K562 (cell line): ENCODE measurements at regions not wholly inside any gene's neighbourhood (a gene's known extent, or its start where the extent isn't known, plus 50 kb on each side); places are given as distances from the start of the nearest gene placed in this dataset.

Experiments
- ATAC-seq: fragments of 200-7000 bp; cut with Tn5 transposase; 3 replicates; pipeline ENCODE4 v1.9.1; 2020; ENCODE audit warnings: moderate library complexity
- BruUV-seq: library from RNA; stranded (reverse); fragments of 400-500 nt; replicated peaks from 2 replicates; lab custom pipeline; 2021; lab: Mats Ljungman, UMichigan
- CTCF ChIA-PET: fragments of 300-600 bp; formaldehyde crosslinking; extraction: SDS; loops from one replicate; lab custom pipeline; 2021; ENCODE audit warnings: low intra/inter-chr PET ratio; lab: Yijun Ruan, JAX
- POLR2A ChIA-PET: fragments of 300-600, 350-650 bp; sonication (Branson Sonifier 250); formaldehyde crosslinking; extraction: SDS; loops from one replicate; lab custom pipeline; 2021; ENCODE audit warnings: antibody characterized with exemption, inconsistent platforms; lab: Yijun Ruan, JAX
- DNase-seq, 4 experiments: peaks; one replicate each; pipeline versions ENCODE4 v3.0.0 to v3.0.0-alpha.2; 2011 to 2018; ENCODE audit warnings: low spot score in 3 of 4, mixed read lengths in 3 of 4; ENCODE audit errors: extremely low read depth in 1 of 4
- FAIRE-seq: peaks from 2 replicates; lab custom pipeline; 2011; peaks lifted over from hg19 to GRCh38; lab: Jason Lieb, UNC
- H2AFZ ChIP-seq: 2 replicates; pipeline ENCODE4 v1.6.0; 2011; ENCODE audit warnings: low read depth, low read length, control low read depth, inconsistent platforms
- H3K27ac ChIP-seq: fragments of 200-600 bp; 3 replicates; pipeline ENCODE4 v1.8.0; 2011; ENCODE audit warnings: low read depth, mild to moderate bottlenecking, control low read depth, inconsistent platforms, low read length, moderate library complexity, mixed read lengths; ENCODE audit errors: extremely low read depth
- H3K27me3 ChIP-seq, 2 experiments: fragments of 300-600 bp in 1 of 2; 2 replicates in 1 of 2; 3 replicates in 1 of 2; pipeline versions ENCODE4 v1.6.0 to v1.8.0; 2011; ENCODE audit warnings: inconsistent platforms in 2 of 2, low read length in 2 of 2, mild to moderate bottlenecking in 1 of 2, mixed read lengths in 1 of 2, moderate library complexity in 1 of 2; ENCODE audit not compliant: control insufficient read depth in 2 of 2, insufficient read depth in 2 of 2
- H3K36me3 ChIP-seq: fragments of 300-600 bp; 3 replicates; pipeline ENCODE4 v1.8.0; 2011; ENCODE audit warnings: mild to moderate bottlenecking, low read length, inconsistent platforms; ENCODE audit not compliant: control insufficient read depth, insufficient read depth
- H3K4me1 ChIP-seq, 2 experiments: fragments of 200-600 bp in 1 of 2; replicated peaks in 1 of 2; 2 replicates in 1 of 2; 3 replicates in 1 of 2; pipeline versions ENCODE4 v1.5.1 to v1.8.0; 2011; ENCODE audit warnings: inconsistent platforms in 2 of 2, low read length in 2 of 2, mild to moderate bottlenecking in 1 of 2, mixed read lengths in 1 of 2, moderate library complexity in 1 of 2; ENCODE audit not compliant: control insufficient read depth in 2 of 2, insufficient read depth in 2 of 2
- H3K4me2 ChIP-seq: 2 replicates; pipeline ENCODE4 v1.6.1; 2011; ENCODE audit warnings: low read length, control low read depth, inconsistent platforms, mixed read lengths; ENCODE audit not compliant: insufficient read depth
- H3K4me3 ChIP-seq: fragments of 200-600 bp; sonication (generic), shearing (Covaris generic); 2 replicates; pipeline ENCODE4 v1.5.1; 2016; ENCODE audit warnings: control low read depth, inconsistent platforms
- H3K79me2 ChIP-seq: fragments of 200-600 bp; 3 replicates; pipeline ENCODE4 v1.8.0; 2011; ENCODE audit warnings: low read length, inconsistent platforms; ENCODE audit not compliant: control insufficient read depth, insufficient read depth
- H3K9ac ChIP-seq, 2 experiments: 2 replicates each; pipeline versions ENCODE4 v1.6.0 to v1.6.1; 2011; ENCODE audit warnings: low read depth in 2 of 2, low read length in 2 of 2, control low read depth in 1 of 2, inconsistent platforms in 1 of 2, mild to moderate bottlenecking in 1 of 2, mixed read lengths in 1 of 2; ENCODE audit not compliant: insufficient read depth in 1 of 2
- H3K9me1 ChIP-seq: one replicate; pipeline ENCODE4 v1.6.0; 2011; ENCODE audit warnings: inconsistent platforms, mild to moderate bottlenecking, low read length, moderate library complexity; ENCODE audit not compliant: control insufficient read depth, insufficient read depth
- H3K9me3 ChIP-seq: replicated peaks from 2 replicates; pipeline ENCODE4 v1.5.1; 2011; ENCODE audit warnings: low read depth, low read length, inconsistent platforms; ENCODE audit not compliant: control insufficient read depth, insufficient read depth
- H4K20me1 ChIP-seq: replicated peaks from 2 replicates; pipeline ENCODE4 v1.6.1; 2011; ENCODE audit warnings: low read length, inconsistent platforms, mixed read lengths; ENCODE audit not compliant: control insufficient read depth, insufficient read depth
- BCL6 ChIP-seq: fragments of 250-450 bp; sonication (Bioruptor Pico); IDR thresholded peaks from 2 replicates; pipeline ENCODE4 v1.4.0; 2020
- CREB3 ChIP-seq: fragments of 450-650 bp; conservative IDR thresholded peaks from 2 replicates; pipeline ENCODE4 v1.6.1; 2016; ENCODE audit warnings: missing genetic modification characterization, low read depth, mild to moderate bottlenecking, missing compliant biosample characterization, moderate library complexity
- GTF2F1 ChIP-seq: IDR thresholded peaks from 2 replicates; pipeline ENCODE4 v1.6.1; 2011; ENCODE audit warnings: low read depth, low read length, improper control_type of control experiment
- HDAC8 ChIP-seq: fragments of 450-650 bp; IDR thresholded peaks from 2 replicates; pipeline ENCODE4 v1.6.1; 2016; ENCODE audit warnings: mild to moderate bottlenecking, missing genetic modification characterization, moderate library complexity, missing compliant biosample characterization
- KDM1A ChIP-seq, 2 experiments: fragments of 450-650 bp; IDR thresholded peaks; 2 replicates each; pipeline ENCODE4 v1.6.1; 2016; ENCODE audit warnings: mild to moderate bottlenecking in 2 of 2
- MBD2 ChIP-seq: sonication (generic); IDR thresholded peaks from 2 replicates; pipeline ENCODE4 v1.6.1; 2016; ENCODE audit warnings: low read depth, borderline replicate concordance
- MECOM ChIP-seq: fragments of 250-450 bp; sonication (Bioruptor Pico); IDR thresholded peaks from 2 replicates; pipeline ENCODE4 v1.8.0; 2022; ENCODE audit warnings: inconsistent platforms
- MEF2D ChIP-seq: conservative IDR thresholded peaks from 2 replicates; pipeline ENCODE4 v1.6.1; 2016; ENCODE audit warnings: low read depth, missing genetic modification characterization, missing compliant biosample characterization
- NEUROD1 ChIP-seq: fragments of 150-350 bp; IDR thresholded peaks from 2 replicates; pipeline ENCODE4 v1.6.1; 2014; ENCODE audit warnings: borderline replicate concordance, low read length, low read depth; ENCODE audit not compliant: partially characterized antibody
- NR4A1 ChIP-seq, 2 experiments: fragments of 250-450 bp in 1 of 2; fragments of 450-650 bp in 1 of 2; sonication (Bioruptor Pico) in 1 of 2; IDR thresholded peaks; 2 replicates each; pipeline versions ENCODE4 v1.4.0 to v1.6.1; 2016 to 2020; ENCODE audit warnings: mild to moderate bottlenecking in 2 of 2, missing compliant biosample characterization in 1 of 2, missing genetic modification characterization in 1 of 2, moderate library complexity in 1 of 2
- PTRF ChIP-seq: fragments of 450-650 bp; IDR thresholded peaks from 2 replicates; pipeline ENCODE4 v1.6.1; 2016; ENCODE audit warnings: mild to moderate bottlenecking, missing genetic modification characterization, missing compliant biosample characterization
- PTTG1 ChIP-seq: fragments of 450-650 bp; IDR thresholded peaks from 2 replicates; pipeline ENCODE4 v1.6.1; 2016; ENCODE audit warnings: low read depth, mild to moderate bottlenecking, missing genetic modification characterization, missing compliant biosample characterization
- SMAD4 ChIP-seq: fragments of 250-450 bp; sonication (Bioruptor Pico); conservative IDR thresholded peaks from 2 replicates; pipeline ENCODE4 v1.8.0; 2021; ENCODE audit warnings: inconsistent platforms, mild to moderate bottlenecking, moderate library complexity
- ZNF165 ChIP-seq: fragments of 250-450 bp; sonication (Bioruptor Pico); IDR thresholded peaks from 2 replicates; pipeline ENCODE4 v1.4.0; 2020; ENCODE audit warnings: borderline replicate concordance
- ZNF175 ChIP-seq: fragments of 200-800 bp; sonication (Bioruptor generic); IDR thresholded peaks from 2 replicates; pipeline ENCODE4 v1.6.1; 2016; ENCODE audit warnings: low read depth, mild to moderate bottlenecking, missing genetic modification characterization, missing compliant biosample characterization
- ZNF23 ChIP-seq: fragments of 250-450 bp; sonication (Bioruptor Pico); IDR thresholded peaks from 2 replicates; pipeline ENCODE4 v1.4.0; 2020; ENCODE audit warnings: mild to moderate bottlenecking
- ZNF311 ChIP-seq: fragments of 250-450 bp; sonication (Bioruptor Pico); IDR thresholded peaks from 2 replicates; pipeline ENCODE4 v1.4.0; 2020; ENCODE audit warnings: mild to moderate bottlenecking, moderate library complexity
- ZNF41 ChIP-seq: fragments of 250-450 bp; sonication (Bioruptor Pico); conservative IDR thresholded peaks from 2 replicates; pipeline ENCODE4 v1.4.0; 2020; ENCODE audit warnings: mild to moderate bottlenecking
- WGBS: fragments of 100-300 bp; shearing (Covaris generic); methylation state at CpG from one replicate; pipeline ENCODE4 v1.1.6; 2016; ENCODE audit warnings: low coverage, mixed read lengths; ENCODE audit not compliant: insufficient coverage; ENCODE audit errors: missing lambda C conversion rate; 5-methylcytosine and 5-hydroxymethylcytosine counted together
- in situ Hi-C: fragments of 300-500 bp; cut with MboI; formaldehyde crosslinking; loops from 4 replicates; pipeline ENCODE4 v1.15.0; 2018; ENCODE audit warnings: inconsistent platforms, mixed read lengths
- intact Hi-C: fragments of 100-400 bp; cut with micrococcal nuclease; formaldehyde crosslinking; loops from 2 replicates; pipeline ENCODE4 v1.14.2; 2022
- TF ChIP-seq, protein P1 (sequence below), 2 experiments: fragments of 250-450 bp in 1 of 2; fragments of 450-650 bp in 1 of 2; sonication (Bioruptor Pico) in 1 of 2; IDR thresholded peaks; 2 replicates each; pipeline versions ENCODE4 v1.6.1 to v1.8.0; 2016 to 2021; ENCODE audit warnings: mild to moderate bottlenecking in 2 of 2, moderate library complexity in 2 of 2, missing compliant biosample characterization in 1 of 2, missing genetic modification characterization in 1 of 2

GRCh38 chr9:129338724-129339430 is 160.8 kb upstream of the IER5L start:
- no peak overlapping the region for H3K9ac ChIP-seq
- H3K79me2 ChIP-seq = no peaks in the 10 kb centered on the region
- no peaks in the 10 kb centered on the region for H3K27me3 ChIP-seq
- CTCF ChIA-PET = no interaction called here
- H2AFZ ChIP-seq = no peak overlapping the region
- ATAC-seq (no peak), DNase-seq (no peak), FAIRE-seq (no peak)
- no peaks in the 10 kb centered on the region for H4K20me1 ChIP-seq
- POLR2A ChIA-PET = interaction anchor here (0.8 kb wide), 1 partner anchor 276 kb away, joined by 4 read pairs; no protein-coding TSS in a partner anchor
- BruUV-seq = no TSS peak
- H3K9me3 ChIP-seq = no peaks in the 10 kb centered on the region
- peaks cover 12 to 51% of the 10 kb centered on the region in 2 experiments for H3K4me1 ChIP-seq
- 55% methylated on average over 19 of the region's 19 CpGs for WGBS
- H3K36me3 ChIP-seq = no peaks in the 10 kb centered on the region
- no peak overlapping the region for H3K27ac ChIP-seq
- H3K4me2 ChIP-seq = no peak overlapping the region
- TF ChIP-seq CREB3 (0 out of 2 replicates have a peak, but pooled peaks have one; percentile 71), PTRF (tag) (peak; percentile 66; the same call in 1 of the 2 replicates), ZNF311 (0 out of 2 replicates have a peak, but pooled peaks have one; percentile 32), BCL6 (CRISPR knock-in tag) (no peak), SMAD4 (0 out of 2 replicates have a peak, but pooled peaks have one; percentile 35), KDM1A (IDR thresholded peaks at IDR 0.05) (peak in 1 of 2 experiments; percentile 6; a peak in 1 of 4 replicates), MECOM (CRISPR knock-in tag) (0 out of 2 replicates have a peak, but pooled peaks have one; percentile 35), GTF2F1 (no peak), ZNF165 (CRISPR knock-in tag) (no peak), ZNF41 (CRISPR knock-in tag) (peak; percentile 75), MBD2 (no peak), NEUROD1 (no peak), ZNF23 (no peak), PTTG1 (tag) (peak; percentile 82), ZNF175 (CRISPR knock-in tag) (0 out of 2 replicates have a peak, but pooled peaks have one; percentile 28), MEF2D (tag) (0 out of 2 replicates have a peak, but pooled peaks have one; percentile 45), HDAC8 (tag) (peak; percentile 85; the same call in 1 of the 2 replicates), NR4A1 (CRISPR knock-in tag; IDR thresholded peaks at IDR 0.05) (no peak), NR4A1 (tag; IDR thresholded peaks at IDR 0.05) (peak; percentile 84)
- TF ChIP-seq, protein P1, sequence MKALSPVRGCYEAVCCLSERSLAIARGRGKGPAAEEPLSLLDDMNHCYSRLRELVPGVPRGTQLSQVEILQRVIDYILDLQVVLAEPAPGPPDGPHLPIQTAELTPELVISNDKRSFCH (CRISPR knock-in tag; IDR thresholded peaks at IDR 0.05) = no peak
- TF ChIP-seq, protein P1 (tag; IDR thresholded peaks at IDR 0.05) = peak; percentile 92
- H3K4me3 ChIP-seq = no peak overlapping the region
- in situ Hi-C loops = loop anchor here (25.0 kb wide), 1 partner anchor 273 kb away; the partner anchor contains the start of gene C9orf50
- H3K9me1 ChIP-seq = no peaks in the 10 kb centered on the region
- intact Hi-C loops = no loop called here
